Panc1 (cell line): ENCODE measurements at regions not wholly inside any gene's neighbourhood (a gene's known extent, or its start where the extent isn't known, plus 50 kb on each side); places are given as distances from the start of the nearest gene placed in this dataset.
"Not testable (repeated sequence)": the region's sequence is repeated elsewhere in the genome, so short reads cannot be mapped to it uniquely, and the experiment has no call there.

Experiments used
- ATAC-seq: fragments of 200-7000 bp; cut with Tn5 transposase; 2 replicates; pipeline ENCODE4 v1.9.1; 2020; ENCODE audit warnings: mild to moderate bottlenecking, moderate library complexity
- BruUV-seq: library from RNA; stranded (reverse); fragments of 400-500 nt; replicated peaks from 2 replicates; lab custom pipeline; 2021; lab: Mats Ljungman, UMichigan
- CTCF ChIA-PET: fragments of 300-600 bp; sonication (Branson Sonifier 250); formaldehyde crosslinking; loops from one replicate; lab custom pipeline; 2022; ENCODE audit warnings: antibody characterized with exemption; lab: Charles Lee
- POLR2A ChIA-PET: fragments of 300-600 bp; sonication (Branson Sonifier 250); formaldehyde crosslinking; loops from one replicate; lab custom pipeline; 2022; ENCODE audit warnings: antibody characterized with exemption; lab: Charles Lee
- DNase-seq: peaks from one replicate; pipeline ENCODE4 v3.0.0-alpha.2; 2010; ENCODE audit warnings: low read depth, low spot score
- H3K27ac ChIP-seq: 2 replicates; pipeline ENCODE4 v1.5.1; 2011; ENCODE audit warnings: mild to moderate bottlenecking, low read length, inconsistent platforms
- H3K27me3 ChIP-seq: fragments of 200-500 bp; sonication (Bioruptor generic); 2 replicates; pipeline ENCODE4 v1.6.0; 2014; ENCODE audit warnings: low read length, inconsistent platforms; ENCODE audit not compliant: control insufficient read depth, insufficient read depth
- H3K36me3 ChIP-seq: fragments of 200-500 bp; sonication (Bioruptor generic); 2 replicates; pipeline ENCODE4 v1.5.1; 2014; ENCODE audit warnings: inconsistent platforms, mild to moderate bottlenecking, low read length, moderate library complexity; ENCODE audit not compliant: control insufficient read depth, insufficient read depth
- H3K4me1 ChIP-seq: 2 replicates; pipeline ENCODE4 v1.5.1; 2011; ENCODE audit warnings: inconsistent platforms, mild to moderate bottlenecking, low read length, moderate library complexity; ENCODE audit not compliant: control insufficient read depth, insufficient read depth
- H3K4me3 ChIP-seq, 2 experiments: 2 replicates each; pipeline ENCODE4 v1.5.1; 2011 to 2012; ENCODE audit warnings: low read depth in 2 of 2, low read length in 2 of 2, mild to moderate bottlenecking in 2 of 2, inconsistent platforms in 1 of 2, moderate library complexity in 1 of 2
- H3K9me3 ChIP-seq: fragments of 200-500 bp; sonication (Bioruptor generic); 2 replicates; pipeline ENCODE4 v1.5.1; 2014; ENCODE audit warnings: low read depth, mild to moderate bottlenecking, inconsistent platforms, low read length, moderate library complexity; ENCODE audit not compliant: control insufficient read depth, insufficient read depth
- in situ Hi-C: cut with HindIII; loops from 2 replicates; pipeline ENCODE4 v1.10.0; 2016; ENCODE audit warnings: low sequenced_read_pairs, low pct_unique_long_range_greater_than_20kb
- intact Hi-C: fragments of 100-400 bp; cut with micrococcal nuclease; formaldehyde crosslinking; loops from one replicate; pipeline ENCODE4 v1.10.0; 2022; ENCODE audit not compliant: unreplicated experiment

DNA sequence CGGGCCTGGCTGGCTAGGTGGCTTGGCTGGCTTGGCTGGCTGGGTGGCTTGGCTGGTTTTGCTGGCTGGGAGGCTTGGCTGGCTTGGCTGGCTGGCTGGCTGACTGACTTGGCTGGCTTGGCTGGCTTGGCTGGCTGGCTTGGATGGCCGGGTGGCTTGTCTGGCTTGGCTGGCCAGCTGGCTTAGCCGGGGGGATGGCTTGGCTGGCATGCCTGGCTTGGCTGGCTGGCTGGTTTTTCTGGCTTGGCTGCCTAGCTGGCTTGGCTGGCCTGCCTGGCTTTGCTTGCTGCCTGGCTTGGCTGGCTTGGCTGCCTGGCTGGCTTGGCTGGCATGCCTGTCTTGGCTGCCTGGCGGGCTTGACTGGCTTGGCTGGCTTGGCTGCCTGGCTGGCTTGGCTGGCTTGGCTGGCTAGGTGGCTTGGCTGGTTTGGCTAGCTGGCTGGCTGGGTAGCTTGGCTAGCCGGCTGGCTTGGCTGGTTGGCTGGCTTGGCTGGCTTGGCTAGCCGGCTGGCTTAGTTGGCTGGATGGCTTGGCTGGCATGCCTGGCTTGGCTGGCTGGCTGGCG, 2829.6 kb downstream of the RPIA start:
- CTCF ChIA-PET, ATAC-seq, H3K27me3 ChIP-seq, H3K4me1 ChIP-seq, BruUV-seq, in situ Hi-C loops, H3K9me3 ChIP-seq, POLR2A ChIA-PET, H3K27ac ChIP-seq, H3K4me3 ChIP-seq, H3K36me3 ChIP-seq, intact Hi-C loops, DNase-seq: not testable (repeated sequence)

DNA sequence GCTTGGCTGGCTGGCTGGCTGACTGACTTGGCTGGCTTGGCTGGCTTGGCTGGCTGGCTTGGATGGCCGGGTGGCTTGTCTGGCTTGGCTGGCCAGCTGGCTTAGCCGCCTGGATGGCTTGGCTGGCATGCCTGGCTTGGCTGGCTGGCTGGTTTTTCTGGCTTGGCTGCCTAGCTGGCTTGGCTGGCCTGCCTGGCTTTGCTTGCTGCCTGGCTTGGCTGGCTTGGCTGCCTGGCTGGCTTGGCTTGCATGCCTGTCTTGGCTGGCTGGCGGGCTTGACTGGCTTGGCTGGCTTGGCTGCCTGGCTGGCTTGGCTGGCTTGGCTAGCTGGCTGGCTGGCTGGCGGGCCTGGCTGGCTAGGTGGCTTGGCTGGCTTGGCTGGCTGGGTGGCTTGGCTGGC, 2830.5 kb downstream of the RPIA start:
- H3K4me1 ChIP-seq, CTCF ChIA-PET, BruUV-seq, intact Hi-C loops, POLR2A ChIA-PET, DNase-seq, H3K9me3 ChIP-seq, H3K4me3 ChIP-seq, H3K36me3 ChIP-seq, ATAC-seq, in situ Hi-C loops, H3K27me3 ChIP-seq, H3K27ac ChIP-seq: not testable (repeated sequence)

DNA sequence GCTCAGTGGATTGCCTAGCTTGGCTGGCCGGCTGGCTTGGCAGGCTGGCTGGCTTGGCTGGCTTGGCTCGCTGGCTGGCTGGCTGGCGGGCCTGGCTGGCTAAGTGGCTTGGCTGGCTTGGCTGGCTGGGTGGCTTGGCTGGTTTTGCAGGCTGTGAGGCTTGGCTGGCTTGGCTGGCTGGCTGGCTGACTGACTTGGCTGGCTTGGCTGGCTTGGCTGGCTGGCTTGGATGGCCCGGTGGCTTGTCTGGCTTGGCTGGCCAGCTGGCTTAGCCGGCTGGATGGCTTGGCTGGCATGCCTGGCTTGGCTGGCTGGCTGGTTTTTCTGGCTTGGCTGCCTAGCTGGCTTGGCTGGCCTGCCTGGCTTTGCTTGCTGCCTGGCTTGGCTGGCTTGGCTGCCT, 2831.4 kb downstream of the RPIA start:
- H3K4me3 ChIP-seq, intact Hi-C loops, CTCF ChIA-PET, H3K4me1 ChIP-seq, ATAC-seq, POLR2A ChIA-PET, H3K36me3 ChIP-seq, in situ Hi-C loops, DNase-seq, H3K9me3 ChIP-seq, BruUV-seq, H3K27ac ChIP-seq, H3K27me3 ChIP-seq: not testable (repeated sequence)

DNA sequence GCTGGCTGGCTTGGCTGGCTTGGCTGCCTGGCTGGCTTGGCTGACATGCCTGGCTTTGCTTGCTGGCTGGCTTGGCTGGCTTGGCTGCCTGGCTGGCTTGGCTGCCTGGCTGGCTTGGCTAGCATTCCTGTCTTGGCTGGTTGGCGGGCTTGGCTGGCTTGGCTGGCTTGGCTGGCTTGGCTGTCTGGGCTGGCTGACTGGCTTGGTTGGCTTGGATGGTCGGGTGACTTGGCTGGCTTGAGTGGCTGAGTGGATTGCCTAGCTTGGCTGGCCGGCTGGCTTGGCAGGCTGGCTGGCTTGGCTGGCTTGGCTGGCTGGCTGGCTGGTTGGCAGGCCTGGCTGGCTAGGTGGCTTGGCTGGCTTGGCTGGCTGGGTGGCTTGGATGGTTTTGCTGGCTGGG, 2832.3 kb downstream of the RPIA start:
- CTCF ChIA-PET, H3K4me3 ChIP-seq, H3K9me3 ChIP-seq, H3K36me3 ChIP-seq, H3K27ac ChIP-seq, H3K27me3 ChIP-seq, BruUV-seq, in situ Hi-C loops, DNase-seq, ATAC-seq, H3K4me1 ChIP-seq, intact Hi-C loops, POLR2A ChIA-PET: not testable (repeated sequence)

DNA sequence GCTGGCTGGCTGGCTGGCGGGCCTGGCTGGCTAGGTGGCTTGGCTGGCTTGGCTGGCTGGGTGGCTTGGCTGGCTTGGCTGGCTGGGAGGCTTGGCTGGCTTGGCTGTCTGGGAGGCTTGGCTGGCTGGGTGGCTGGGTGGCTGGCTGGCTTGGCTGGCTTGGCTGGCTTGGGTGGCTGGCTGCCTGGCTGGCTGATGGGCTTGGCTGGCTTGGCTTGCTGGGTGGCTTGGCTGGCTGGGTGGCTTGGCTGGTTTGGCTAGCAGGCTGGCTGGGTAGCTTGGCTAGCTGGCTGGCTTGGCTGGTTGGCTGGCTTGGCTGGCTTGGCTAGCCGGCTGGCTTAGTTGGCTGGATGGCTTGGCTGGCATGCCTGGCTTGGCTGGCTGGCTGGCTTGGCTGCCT, 2834.1 kb downstream of the RPIA start:
- POLR2A ChIA-PET, H3K36me3 ChIP-seq, intact Hi-C loops, DNase-seq, H3K9me3 ChIP-seq, in situ Hi-C loops, CTCF ChIA-PET, H3K27ac ChIP-seq, H3K4me1 ChIP-seq, ATAC-seq, BruUV-seq, H3K4me3 ChIP-seq, H3K27me3 ChIP-seq: not testable (repeated sequence)

DNA sequence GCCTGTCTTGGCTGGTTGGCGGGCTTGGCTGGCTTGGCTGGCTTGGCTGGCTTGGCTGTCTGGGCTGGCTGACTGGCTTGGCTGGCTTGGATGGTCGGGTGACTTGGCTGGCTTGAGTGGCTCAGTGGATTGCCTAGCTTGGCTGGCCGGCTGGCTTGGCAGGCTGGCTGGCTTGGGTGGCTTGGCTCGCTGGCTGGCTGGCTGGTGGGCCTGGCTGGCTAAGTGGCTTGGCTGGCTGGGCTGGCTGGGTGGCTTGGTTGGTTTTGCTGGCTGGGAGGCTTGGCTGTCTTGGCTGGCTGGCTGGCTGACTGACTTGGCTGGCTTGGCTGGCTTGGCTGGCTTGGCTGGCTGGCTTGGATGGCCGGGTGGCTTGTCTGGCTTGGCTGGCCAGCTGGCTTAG, 2834.6 kb downstream of the RPIA start:
- in situ Hi-C loops, H3K36me3 ChIP-seq, ATAC-seq, DNase-seq, H3K4me3 ChIP-seq, CTCF ChIA-PET, POLR2A ChIA-PET, H3K27me3 ChIP-seq, intact Hi-C loops, H3K9me3 ChIP-seq, H3K4me1 ChIP-seq, H3K27ac ChIP-seq, BruUV-seq: not testable (repeated sequence)

DNA sequence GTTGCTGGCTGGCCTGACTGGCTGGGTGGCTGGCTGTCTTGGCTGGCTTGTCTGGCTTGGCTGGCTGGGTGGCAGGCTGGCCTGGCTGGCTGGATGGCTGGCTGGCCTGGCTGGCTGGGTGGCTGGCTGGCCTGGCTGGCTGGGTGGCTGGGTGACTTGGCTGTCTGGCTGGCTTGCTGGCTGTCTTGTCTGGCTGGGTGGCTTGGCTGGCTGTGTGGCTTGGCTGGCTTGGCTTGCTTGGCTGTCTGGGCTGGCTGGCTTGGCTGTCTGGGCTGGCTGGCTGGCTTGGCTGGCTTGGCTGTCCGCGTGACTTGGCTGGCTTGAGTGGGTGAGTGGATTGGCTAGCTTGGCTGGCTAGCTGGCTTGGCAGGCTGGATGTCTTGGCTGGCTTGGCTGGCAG, 2835.6 kb downstream of the RPIA start:
- CTCF ChIA-PET, intact Hi-C loops, POLR2A ChIA-PET, H3K27ac ChIP-seq, H3K9me3 ChIP-seq, DNase-seq, ATAC-seq, H3K4me3 ChIP-seq, H3K27me3 ChIP-seq, in situ Hi-C loops, H3K36me3 ChIP-seq, BruUV-seq, H3K4me1 ChIP-seq: not testable (repeated sequence)
